Superior temporal gyrus (tissue), 1 donor: ENCODE measurements at regions not wholly inside any gene's neighbourhood (a gene's known extent, or its start where the extent isn't known, plus 50 kb on each side); places are given as distances from the start of the nearest gene placed in this dataset.

Experiments used
- DNase-seq: peaks from one replicate; pipeline ENCODE4 v3.0.0-alpha.2; 2016; ENCODE audit errors: extremely low spot score

DNA sequence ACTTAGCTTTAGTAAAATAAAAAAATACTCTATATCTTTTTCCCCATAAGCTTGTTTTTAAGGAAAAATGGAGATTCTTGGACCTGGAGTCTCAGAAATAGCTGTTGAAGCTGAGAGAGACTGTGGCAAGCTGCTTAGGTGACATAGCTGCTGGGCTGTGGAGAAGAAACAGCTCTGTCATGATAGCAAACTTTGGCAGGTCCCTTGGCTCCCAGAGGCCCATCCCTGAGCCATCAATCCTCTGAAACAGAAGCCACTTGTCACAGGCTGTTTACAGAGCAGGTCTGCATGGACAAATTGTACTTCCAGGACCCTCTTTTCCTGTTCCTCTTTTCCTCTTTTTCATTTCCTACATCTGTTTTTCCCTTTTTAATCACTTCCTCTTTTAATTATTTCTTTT lies 1370.1 kb upstream of the CRIM1 start:
- no peak for DNase-seq

DNA sequence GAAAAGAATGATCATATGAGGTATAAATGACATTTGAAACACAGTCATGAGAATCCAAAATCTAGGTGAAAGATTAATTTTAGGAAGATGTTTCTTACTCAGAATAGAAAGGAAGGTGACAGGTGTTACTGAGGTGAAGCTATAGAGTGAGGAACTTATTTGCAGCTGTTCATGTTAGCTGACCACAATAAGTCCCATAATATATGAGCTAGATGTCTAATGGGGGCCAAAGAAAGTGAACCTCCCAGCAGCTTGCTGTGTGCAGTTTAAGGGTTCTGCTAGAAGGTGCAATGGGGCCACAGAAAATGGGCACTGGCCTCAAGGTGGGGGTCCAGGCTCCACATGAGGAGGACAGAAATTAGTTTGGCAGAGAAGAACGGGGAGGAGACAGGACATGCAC lies 1374.9 kb upstream of the CRIM1 start:
- DNase-seq, result no peak

DNA sequence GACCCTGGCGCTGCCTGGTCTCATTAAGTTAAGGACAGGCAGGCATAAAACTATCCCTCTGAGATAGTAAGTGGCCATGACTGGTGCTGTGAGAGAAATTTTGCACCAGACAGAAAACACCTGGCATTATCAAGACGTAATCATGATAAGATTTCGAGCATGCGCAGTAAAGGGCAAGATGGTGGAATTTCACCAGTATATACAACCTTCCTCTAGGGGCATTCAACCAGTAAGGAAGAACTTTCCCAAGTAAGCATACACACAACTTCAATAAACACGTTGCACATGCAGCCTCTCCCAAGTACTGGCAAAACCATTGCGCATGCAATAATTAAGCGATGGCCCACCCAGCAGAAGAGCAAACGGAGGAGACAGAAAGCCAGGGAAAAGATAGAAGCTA lies 1376.4 kb upstream of the CRIM1 start:
- DNase-seq, result no peak

DNA sequence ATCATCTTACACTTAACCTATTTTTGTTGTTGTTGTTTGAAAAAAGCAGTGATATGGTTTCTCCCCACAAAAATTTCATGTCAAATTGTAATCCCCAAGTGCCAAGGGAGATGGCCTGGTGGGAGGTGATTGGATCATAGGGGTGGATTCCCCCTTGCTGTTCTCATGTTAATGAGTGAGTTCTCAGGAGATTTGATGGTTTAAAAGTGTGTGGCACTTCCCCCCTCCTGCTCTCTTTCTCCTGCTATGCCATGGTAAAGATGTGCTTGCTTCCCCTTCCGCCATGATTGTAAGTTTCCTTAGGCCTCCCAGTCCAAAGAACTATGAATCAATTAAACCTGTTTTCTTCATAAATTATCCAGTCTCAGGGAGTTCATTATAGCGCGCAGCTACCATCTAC lies 1362.7 kb upstream of the FAM98A start:
- no peak for DNase-seq

DNA sequence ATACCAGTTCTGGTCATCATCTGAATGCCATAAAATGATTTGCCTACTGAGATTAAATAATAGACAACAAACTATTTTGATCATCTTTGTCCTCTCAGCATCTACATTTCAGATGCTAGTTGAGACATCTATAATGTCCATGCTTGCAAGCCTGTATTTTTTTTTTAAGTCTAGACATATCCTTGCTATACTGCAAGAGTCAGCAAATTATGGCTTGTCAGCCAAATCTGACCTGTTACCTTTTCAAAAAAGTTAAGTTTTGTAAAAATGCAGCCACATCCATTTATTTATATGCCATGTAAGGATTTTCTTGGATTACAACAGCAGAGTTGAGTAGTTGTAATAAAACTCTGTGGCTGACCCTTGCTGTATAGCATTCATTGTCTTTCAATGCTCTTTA lies 1355.7 kb upstream of the FAM98A start:
- DNase-seq, result no peak

DNA sequence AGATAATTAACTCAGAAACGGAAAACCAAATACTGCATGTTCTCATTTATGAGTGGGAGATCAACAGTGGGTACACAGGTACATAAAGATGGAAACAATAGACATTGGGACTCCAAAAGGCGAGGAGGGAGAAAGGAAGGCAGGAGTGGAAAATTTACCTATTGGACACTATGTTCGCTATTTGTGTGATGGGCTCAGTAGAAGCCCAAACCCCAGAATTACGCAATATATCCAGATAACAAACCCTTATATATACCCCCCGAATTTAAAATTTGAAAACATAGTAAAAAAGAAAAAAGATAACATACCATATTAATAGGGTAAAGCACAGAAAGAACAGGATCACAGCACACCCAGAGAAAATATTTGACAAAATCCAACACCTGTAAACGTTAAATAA lies 1351.7 kb upstream of the FAM98A start:
- DNase-seq, result no peak

DNA sequence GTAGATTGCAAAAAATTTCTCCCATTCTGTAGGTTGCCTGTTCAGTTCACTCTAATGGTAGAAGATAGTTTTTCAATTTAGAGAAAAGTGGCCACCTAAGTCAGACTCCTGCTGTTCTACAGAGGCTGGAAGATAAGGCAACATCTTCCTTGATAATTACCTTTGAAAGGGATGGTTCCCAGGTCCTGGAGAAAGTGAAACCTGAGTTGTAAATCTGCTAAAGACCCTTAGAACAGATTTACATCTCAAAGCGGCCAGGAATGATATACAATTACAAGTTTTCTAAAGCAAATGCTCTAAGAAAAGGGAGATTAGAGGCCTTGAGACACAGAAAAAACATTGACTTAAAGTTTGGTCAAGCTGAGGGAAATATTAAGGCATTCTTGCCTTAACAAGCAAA lies 1350.2 kb upstream of the FAM98A start:
- no peak for DNase-seq

DNA sequence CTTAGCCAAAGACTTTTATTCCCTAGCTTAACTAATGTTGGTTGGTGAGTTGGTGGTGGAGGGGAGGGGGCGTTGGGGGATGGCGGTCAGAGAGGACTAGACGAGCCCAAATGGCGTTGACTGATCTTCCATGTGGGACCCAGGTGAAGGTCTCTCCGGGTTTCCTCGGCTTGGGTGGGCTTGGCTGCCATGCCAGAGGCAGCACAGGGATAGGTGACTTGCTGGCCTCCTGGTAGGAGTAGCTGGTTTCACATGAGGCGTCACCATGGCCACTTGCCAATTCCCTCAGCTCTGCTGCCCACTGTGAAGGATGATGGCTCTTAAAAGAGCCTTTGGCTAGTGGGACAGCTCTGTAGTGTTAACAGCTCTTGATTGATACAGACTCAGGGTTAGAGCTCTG lies 1337.0 kb upstream of the FAM98A start:
- DNase-seq, result no peak

DNA sequence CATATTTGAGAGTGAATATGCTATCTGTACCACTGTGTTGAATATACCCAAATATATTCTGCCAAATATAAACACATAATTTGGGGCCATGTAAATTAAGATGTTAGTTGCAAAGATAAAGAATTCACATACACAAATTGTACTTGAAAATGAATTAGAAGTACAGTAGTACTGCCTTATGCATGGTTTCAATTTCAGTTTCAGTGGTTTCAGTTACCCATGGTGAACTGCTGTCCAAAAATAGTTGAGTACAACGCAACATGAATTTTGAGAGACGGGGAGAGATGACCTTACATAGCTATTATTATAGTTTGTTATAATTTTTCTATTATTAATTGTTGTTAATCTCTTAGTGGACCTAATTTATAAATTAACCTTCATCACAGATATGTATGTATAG lies 1313.0 kb upstream of the FAM98A start:
- no peak for DNase-seq

DNA sequence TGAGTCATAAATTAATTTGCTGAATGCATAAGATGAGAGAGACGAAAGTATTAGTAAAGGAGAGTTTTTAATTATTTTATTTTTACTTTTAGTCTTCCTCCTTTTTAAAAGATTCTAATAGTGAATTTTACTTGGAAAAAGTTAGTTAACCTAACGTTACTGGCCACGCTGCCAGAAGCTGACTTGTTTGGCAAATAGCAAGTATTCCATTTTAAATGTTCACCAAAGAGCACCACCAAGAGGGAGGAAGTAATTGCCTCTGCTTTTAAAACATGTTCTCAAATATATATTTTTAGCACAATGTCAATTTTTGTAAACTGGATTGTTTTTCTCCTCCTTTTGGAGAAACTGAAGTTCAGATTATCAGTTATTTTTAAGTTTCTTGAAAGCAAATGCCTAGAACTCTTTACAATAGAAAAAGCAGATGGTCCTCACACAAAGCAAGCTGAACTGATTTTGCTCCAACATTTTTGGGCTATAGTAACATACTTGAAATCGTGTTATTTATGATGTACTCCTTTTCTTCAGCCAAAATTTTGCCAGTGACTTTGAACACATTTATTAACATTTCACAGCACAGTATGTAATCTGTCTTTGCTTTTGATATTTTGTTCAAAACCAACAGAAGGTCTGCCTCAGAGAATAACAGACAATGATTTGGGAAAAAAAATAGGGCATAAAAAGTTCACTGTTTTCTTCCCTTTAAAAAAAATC lies 1311.0 kb upstream of the FAM98A start:
- DNase-seq, result peak; percentile 46

DNA sequence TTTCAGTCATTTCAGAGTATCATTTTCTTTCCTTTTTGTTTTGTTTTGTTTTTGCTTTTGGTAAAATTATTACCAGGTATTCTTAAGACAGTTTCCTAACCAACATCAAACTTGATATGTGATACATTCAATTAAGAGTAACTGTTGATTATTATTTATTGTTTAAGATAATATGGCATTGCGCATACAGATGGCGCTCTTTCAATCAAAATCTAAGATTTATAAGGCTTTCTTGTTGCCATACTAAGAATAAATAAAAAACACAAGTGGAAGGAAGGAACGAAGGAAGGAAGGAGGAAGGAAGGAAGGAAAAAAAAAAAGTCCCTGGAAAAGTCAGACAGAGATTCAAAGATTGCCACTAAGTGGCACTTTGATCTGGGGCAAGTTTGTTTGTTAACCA lies 1308.7 kb upstream of the FAM98A start:
- no peak for DNase-seq

DNA sequence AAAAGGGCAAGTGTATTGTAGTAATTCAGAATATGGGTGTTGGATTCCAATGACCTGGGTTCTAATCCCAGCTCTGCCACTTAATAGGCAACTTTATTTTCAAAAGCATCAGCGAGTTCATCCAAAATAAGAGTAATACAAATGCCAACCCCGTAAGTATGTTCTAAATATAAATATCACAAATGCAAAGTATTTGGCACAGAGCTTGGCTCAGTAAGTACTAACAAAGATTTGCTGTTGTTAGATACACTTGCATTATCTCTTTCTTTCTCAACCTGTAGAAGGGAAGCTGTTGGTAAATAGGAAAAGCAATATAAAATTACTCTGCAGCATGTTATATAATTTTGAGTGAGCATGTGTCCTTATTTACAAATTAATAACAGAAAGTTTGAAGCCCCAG lies 1302.6 kb upstream of the FAM98A start:
- DNase-seq, result no peak

DNA sequence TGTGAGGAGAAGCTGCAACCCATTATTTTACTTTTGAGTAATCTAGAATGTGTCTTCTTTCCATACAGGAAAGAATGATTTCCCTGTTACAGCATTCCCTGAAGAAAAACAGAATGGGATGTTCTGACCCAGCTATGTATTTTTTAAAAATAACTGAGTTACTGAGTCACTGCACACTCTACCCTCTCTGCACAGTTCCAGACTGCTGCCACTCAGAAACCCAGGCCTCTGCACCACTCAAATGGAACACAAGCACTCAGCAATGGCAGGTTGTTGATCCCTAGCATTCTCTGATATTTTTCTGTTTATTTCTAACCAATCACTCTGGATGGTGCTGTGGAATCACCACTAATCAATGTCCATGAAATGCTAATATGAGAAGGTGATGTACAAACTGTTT lies 1300.0 kb upstream of the FAM98A start:
- peak; percentile 16 for DNase-seq

DNA sequence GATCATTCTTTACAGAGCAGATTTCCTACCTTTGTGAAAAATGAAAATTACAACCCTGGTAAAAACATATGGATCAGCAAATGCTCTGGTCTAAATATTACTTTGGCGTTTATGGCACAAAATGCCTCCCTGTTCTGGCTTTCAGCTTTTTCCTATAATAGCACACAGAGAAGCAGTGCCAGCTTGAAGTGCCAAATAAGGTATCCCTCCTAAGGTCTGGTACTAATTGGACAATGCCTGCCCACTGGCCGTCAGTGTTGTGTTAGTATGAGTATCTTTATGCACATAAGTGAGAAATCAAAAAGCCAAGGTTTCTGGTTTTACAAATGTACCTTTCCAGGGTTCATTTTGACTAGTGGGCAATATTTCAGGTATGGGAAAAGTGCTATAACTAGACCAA lies 1293.7 kb upstream of the FAM98A start:
- DNase-seq, result no peak

DNA sequence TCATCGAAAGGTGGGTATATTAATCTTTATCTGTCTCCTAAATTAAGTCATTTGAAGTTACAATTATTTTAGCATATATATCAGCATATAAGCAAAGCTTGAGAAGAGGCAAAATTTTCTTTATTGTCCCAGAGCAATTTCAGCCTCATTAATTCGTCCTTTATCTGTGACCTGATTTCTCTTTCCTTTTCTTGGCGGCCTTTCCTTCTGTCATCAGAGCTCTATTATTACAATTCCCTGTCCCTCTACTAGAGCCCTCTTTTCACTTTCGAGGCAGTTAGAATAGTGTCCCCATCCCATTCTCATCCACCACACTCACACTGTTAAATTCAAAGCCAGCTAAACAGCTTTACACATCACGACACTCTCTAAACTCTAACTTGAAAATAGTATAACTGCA lies 1293.2 kb upstream of the FAM98A start:
- no peak for DNase-seq

DNA sequence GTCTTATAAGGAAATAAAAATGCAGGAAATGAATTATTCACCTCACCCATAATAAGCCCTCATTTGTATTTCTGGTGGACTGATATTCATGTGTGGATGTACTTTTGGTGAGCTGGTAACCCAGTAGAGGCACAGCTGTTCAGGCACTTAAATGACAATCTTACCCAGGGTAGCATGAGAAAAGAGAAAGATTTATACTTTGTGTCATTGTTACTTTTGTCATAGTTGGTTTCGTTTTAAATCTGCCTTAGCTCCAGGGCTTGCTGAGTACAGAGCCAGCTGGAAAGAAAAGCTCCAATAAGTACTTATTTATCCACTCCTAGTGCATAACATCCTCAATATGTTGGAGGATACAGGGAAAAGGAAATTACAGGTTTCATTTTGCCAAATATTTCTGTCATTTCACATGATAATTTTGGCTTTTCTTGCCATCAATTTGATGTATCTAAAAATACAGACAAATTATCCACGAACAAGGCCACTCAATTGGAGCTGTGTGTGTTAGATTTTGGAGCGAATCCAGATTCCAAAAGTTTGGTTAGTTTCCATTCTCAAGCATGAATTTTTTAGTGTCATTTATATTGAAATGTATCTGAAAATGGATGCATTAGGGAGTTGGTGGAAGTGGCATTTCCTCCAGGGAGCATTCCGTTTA lies 1276.1 kb upstream of the FAM98A start:
- DNase-seq, result peak; percentile 58

DNA sequence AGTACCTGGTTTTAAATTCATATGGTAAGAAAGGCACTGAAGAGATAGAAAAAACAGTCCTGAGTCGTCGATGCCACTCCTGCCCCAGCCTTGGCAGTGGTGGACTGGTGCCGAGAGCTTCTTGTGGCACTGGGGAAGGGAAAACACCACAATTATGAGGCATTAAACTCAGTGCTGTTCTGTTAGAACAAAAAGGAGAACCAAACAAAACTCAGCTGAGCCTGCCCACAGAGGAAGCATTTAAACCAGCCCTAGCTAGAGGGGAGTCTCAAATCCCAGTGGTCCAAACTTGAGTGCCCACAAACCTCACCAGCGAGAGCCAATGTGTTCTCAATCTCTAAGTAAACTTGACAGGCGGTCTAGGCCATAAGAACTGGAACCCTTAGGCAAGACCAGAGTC lies 1254.5 kb upstream of the FAM98A start:
- DNase-seq, result no peak

DNA sequence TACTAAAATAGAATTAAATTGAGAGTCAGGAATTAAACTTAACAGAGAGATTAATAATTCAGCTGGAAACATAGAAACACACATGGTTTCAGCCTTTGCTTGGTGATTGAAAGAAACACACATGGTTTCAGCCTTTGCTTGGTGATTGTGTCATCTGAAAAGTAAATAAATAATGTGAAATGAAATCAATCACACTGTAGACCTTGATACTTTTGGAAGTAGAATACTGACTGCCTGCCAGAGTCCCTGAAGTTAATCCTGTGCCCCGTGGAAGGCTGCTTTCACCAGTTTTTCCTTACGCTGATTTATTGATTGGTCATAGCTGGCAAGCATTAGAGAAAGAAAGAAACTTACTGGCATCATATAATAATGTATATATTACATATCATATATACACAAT lies 1252.7 kb upstream of the FAM98A start:
- no peak for DNase-seq

DNA sequence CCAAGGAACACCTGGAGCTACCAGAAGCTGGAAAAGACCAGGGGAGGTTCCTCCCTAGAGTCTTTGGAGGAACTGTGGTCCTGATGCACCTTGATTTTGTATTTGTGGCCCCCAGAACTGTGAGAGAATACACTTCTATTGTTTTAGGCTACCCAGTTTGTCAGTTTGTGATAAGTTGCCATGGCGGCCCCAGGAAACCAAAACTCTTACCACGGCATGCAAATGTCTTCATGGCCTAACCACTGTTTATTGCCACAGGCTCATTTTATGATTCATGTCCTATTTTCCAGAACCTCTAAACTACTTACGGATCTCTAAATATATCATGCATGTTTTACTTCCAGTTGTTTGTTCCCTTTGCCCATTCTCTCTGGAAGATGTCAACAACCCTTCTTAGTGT lies 1250.7 kb upstream of the FAM98A start:
- DNase-seq, result no peak

DNA sequence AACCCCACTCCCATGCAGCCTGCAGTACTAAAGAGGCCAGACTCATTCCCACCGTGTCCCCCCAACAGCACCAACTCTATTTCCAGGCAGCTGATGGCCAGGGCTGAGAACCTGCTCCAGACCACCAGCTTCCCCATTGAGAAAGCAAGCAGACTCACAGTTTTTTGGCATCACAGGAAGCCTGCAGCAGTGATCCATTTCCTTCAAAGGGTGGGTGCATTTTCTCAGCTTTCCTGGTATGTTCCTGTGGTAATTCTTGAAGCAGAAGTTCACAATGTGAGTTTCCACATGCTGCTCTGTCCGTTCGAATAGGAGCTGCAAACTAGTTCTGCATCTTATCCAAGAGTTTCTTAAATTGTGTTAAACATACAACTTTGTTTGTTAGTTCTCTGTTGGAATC lies 1249.6 kb upstream of the FAM98A start:
- no peak for DNase-seq

DNA sequence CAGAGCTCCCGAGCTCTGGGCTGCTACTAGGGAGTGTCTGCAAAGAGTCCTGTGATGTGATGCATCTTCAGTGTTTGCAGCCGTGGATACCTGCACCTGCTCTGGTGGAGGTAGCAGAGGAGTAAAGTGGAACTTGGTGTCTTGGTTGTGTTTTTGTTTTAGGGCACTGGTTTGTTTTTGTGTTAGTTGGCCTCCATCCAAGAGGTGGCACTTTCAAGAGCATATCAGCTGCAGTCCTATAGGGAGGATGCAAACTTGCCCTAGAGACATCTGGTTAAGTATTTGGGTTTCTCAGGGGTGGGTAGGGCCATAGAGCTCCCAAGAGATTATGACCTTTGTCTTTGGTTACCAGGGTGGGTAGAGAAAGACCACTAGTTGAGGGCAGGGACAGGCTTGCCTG lies 1249.0 kb upstream of the FAM98A start:
- no peak for DNase-seq

DNA sequence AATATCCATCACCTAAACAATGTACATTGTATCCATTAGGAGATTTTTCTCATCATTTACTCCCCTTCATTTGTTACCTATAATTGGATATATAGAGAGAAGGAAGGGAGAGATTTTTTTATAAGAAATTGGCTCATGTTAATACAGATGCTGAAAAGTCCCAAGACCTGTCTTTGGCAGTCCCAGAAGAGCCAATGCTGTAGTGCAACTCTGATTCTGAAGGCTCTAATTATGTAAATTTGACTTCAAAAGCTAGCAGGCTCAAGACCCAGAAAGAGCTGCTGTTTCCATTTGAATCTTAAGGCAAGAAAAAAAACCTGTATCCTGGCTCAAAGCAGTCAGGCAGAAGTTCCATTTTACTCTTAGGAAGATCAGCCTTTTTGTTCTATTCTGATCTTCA lies 1245.5 kb upstream of the FAM98A start:
- no peak for DNase-seq

DNA sequence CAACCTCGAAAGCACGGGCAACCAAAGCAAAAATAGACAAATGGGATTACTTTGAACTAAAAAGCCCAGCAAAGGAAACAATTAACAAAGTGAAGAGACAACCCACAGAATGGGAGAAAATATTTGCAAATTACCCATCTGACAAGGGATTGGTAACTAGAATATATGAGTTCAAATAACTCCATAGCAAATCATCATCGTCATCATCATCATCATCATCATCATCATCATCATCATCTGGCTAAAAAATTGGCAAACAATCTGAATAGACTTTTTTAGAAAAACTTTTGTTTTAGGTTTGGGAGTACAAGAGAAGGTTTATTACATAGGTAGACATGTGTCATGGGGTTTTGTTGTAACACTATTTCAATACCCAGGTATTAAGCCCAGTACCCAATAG lies 1239.3 kb upstream of the FAM98A start:
- DNase-seq, result no peak

DNA sequence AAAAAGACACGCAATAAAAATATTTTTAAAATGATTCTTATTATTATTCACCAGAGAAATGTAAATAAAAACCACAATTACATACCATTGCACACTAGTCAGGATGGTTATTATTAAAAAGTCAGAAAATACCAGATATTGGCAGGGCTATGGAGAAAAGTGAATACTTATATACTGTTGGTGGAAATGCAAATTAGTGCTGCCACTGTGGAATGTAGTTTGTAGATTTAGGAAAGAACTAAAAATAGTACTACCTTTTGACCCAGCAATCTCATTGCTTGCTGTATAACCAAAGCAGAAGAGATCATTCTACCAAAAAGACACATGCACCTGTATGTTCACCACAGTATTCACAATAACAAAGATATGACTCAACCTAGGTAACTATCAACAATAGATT lies 1237.3 kb upstream of the FAM98A start:
- no peak for DNase-seq
